ENCODE measurements at regions not wholly inside any gene's neighbourhood (a gene's known extent, or its start where the extent isn't known, plus 50 kb on each side); places are given as distances from the start of the nearest gene placed in this dataset.

GRCh38 chr7:1324028-1324900, 91.6 kb downstream of the UNCX start:
- DNase-seq = no peak
- Histone ChIP-seq H3K79me2 (ENCODE audit: low read depth) (no peaks in the 10 kb centered on the region), H3K9me3 (ENCODE audit: insufficient read depth, low read depth) (0 out of 2 replicates have a peak, but pooled peaks cover 4% of the 10 kb centered on the region), H3K4me2 (no peak overlapping the region), H2AFZ (no peak overlapping the region), H3K27ac (no peak overlapping the region), H3K9me2 (ENCODE audit: insufficient read depth) (no peaks in the 10 kb centered on the region), H3K27me3 (ENCODE audit: insufficient read depth, low read depth) (peaks cover 78% of the 10 kb centered on the region), H3K4me3 (no peak overlapping the region), H3K36me3 (ENCODE audit: low read depth) (no peaks in the 10 kb centered on the region), H4K20me1 (ENCODE audit: insufficient read depth) (no peaks in the 10 kb centered on the region), H3F3A (ENCODE audit: insufficient read depth, low read depth) (0 out of 2 replicates have a peak, but pooled peaks cover 4% of the 10 kb centered on the region), H3K4me1 (replicated peaks; ENCODE audit: insufficient read depth) (no peaks in the 10 kb centered on the region)
- TF ChIP-seq EZH2 (IDR thresholded peaks at IDR 0.05; ENCODE audit: low read depth) = no peak
- no peak for TF ChIP-seq CTCF (conservative IDR thresholded peaks at IDR 0.05)
- POLR2A ChIA-PET (ENCODE audit: unreplicated experiment) = no interaction called here
- intact Hi-C loops (cut with micrococcal nuclease; ENCODE audit: unreplicated experiment) = no loop called here
- no TSS peak for BruUV-seq (replicated peaks)
- CTCF ChIA-PET = no interaction called here

DNA sequence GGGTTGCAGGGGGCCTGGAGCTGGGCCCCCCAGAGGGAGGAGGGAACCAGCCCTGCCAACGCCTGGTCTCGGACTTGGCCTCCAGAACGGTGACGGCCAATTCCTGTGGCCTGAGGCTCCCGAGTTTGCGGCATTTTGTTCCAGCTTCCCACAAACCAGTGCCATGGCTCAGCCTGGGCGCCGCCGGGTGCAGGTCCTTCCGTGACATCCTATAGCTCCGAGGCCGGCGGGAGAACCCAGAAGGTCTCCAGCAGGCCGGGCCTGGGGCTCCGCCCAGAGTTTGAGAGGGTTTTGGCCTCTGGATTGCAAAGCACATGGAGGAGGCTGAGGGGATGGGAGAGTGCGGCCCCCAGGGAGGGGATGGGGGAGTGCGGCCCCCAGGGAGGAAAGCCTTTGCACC, 92.6 kb downstream of the UNCX start:
- Histone ChIP-seq H3K79me2 (ENCODE audit: low read depth) (no peaks in the 10 kb centered on the region), H4K20me1 (ENCODE audit: insufficient read depth) (no peaks in the 10 kb centered on the region), H3K4me3 (no peak overlapping the region), H3K9me2 (ENCODE audit: insufficient read depth) (no peaks in the 10 kb centered on the region), H3K27me3 (ENCODE audit: insufficient read depth, low read depth) (peaks cover 87% of the 10 kb centered on the region), H3K9me3 (ENCODE audit: insufficient read depth, low read depth) (0 out of 2 replicates have a peak, but pooled peaks cover 4% of the 10 kb centered on the region), H3K27ac (no peak overlapping the region), H3K4me2 (no peak overlapping the region), H3K36me3 (ENCODE audit: low read depth) (no peaks in the 10 kb centered on the region), H3K4me1 (replicated peaks; ENCODE audit: insufficient read depth) (no peaks in the 10 kb centered on the region), H2AFZ (no peak overlapping the region), H3F3A (ENCODE audit: insufficient read depth, low read depth) (0 out of 2 replicates have a peak, but pooled peaks cover 4% of the 10 kb centered on the region)
- POLR2A ChIA-PET (ENCODE audit: unreplicated experiment) = no interaction called here
- no TSS peak for BruUV-seq (replicated peaks)
- no peak for DNase-seq
- CTCF ChIA-PET = no interaction called here
- intact Hi-C loops (cut with micrococcal nuclease; ENCODE audit: unreplicated experiment) = no loop called here
- TF ChIP-seq CTCF (conservative IDR thresholded peaks at IDR 0.05) (no peak), EZH2 (IDR thresholded peaks at IDR 0.05; ENCODE audit: low read depth) (no peak)

DNA sequence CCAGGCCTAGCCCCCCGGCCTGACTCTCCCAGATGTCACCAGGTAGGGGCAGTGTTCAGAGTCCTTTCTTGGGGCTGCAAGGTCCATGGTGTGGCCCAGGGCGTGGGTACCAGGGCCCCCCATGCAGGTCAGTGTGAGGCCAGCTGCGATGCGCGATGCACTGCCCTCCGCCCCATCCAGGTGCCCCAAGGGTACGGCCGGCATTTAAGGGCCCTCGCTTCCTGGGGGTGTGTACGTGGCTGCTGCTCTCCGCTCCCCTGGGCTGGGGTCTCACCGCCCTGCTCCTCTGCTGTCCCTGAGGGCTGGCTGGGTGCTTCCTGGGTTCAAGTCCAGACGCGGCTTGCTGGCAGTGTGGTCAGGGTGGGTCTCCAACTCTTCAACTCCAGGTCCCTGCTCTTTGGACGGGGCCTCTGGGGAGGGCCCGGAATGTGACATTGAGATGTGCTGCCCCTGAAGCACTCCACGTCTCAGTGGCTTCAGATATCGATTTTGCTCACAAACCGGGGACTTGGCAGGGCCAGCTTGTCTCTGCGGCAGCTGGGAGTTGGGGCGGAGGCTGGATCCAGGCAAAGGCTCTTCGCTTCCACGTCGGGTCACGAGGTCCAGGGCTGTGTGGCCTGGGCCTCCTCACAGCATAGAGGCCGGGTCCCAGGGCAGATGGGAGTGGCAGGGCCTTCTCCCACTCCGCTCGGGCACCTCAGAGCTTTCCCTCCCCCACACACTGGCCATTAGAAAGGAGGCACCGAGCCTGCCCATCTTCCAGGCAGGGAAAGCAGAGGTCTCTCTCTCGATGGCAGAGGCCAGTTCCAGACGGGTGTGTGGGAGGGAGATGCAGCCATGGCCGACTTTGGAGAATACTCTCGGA, 93.2 kb downstream of the UNCX start:
- Histone ChIP-seq H3K9me3 (ENCODE audit: insufficient read depth, low read depth) (0 out of 2 replicates have a peak, but pooled peaks cover 4% of the 10 kb centered on the region), H3K27ac (no peak overlapping the region), H3K79me2 (ENCODE audit: low read depth) (no peaks in the 10 kb centered on the region), H2AFZ (no peak overlapping the region), H4K20me1 (ENCODE audit: insufficient read depth) (no peaks in the 10 kb centered on the region; the same call in 1 of the 2 replicates), H3K4me2 (no peak overlapping the region), H3K4me3 (no peak overlapping the region), H3K27me3 (ENCODE audit: insufficient read depth, low read depth) (peaks cover 94% of the 10 kb centered on the region), H3F3A (ENCODE audit: insufficient read depth, low read depth) (0 out of 2 replicates have a peak, but pooled peaks cover 4% of the 10 kb centered on the region), H3K36me3 (ENCODE audit: low read depth) (no peaks in the 10 kb centered on the region), H3K9me2 (ENCODE audit: insufficient read depth) (no peaks in the 10 kb centered on the region), H3K4me1 (replicated peaks; ENCODE audit: insufficient read depth) (no peaks in the 10 kb centered on the region)
- CTCF ChIA-PET = no interaction called here
- intact Hi-C loops (cut with micrococcal nuclease; ENCODE audit: unreplicated experiment) = no loop called here
- BruUV-seq (replicated peaks) = no TSS peak
- TF ChIP-seq CTCF (conservative IDR thresholded peaks at IDR 0.05) = no peak
- no peak for TF ChIP-seq EZH2 (IDR thresholded peaks at IDR 0.05; ENCODE audit: low read depth)
- DNase-seq = no peak
- POLR2A ChIA-PET (ENCODE audit: unreplicated experiment) = no interaction called here

Data from PC-9 (cell line).